HCT116 (cell line): ENCODE measurements at regions not wholly inside any gene's neighbourhood (a gene's known extent, or its start where the extent isn't known, plus 50 kb on each side); places are given as distances from the start of the nearest gene placed in this dataset.

ENCODE experiments used
- ATAC-seq: fragments of 200-7000 bp; cut with Tn5 transposase; 2 replicates; pipeline ENCODE4 v1.9.1; 2020; ENCODE audit warnings: mild to moderate bottlenecking, moderate library complexity
- BruUV-seq: library from RNA; stranded (reverse); fragments of 400-500 nt; replicated peaks from 2 replicates; lab custom pipeline; 2021; lab: Mats Ljungman, UMichigan
- CTCF ChIA-PET: fragments of 300-600 bp; sonication (Branson Sonifier 250); formaldehyde crosslinking; loops from one replicate; lab custom pipeline; 2021; ENCODE audit warnings: antibody characterized with exemption; lab: Charles Lee
- POLR2A ChIA-PET: fragments of 300-600, 350-600 bp; sonication (Branson Sonifier 250); formaldehyde crosslinking; loops from one replicate; lab custom pipeline; 2021; ENCODE audit warnings: antibody characterized with exemption; lab: Charles Lee
- RAD21 ChIA-PET, 2 experiments: fragments of 300-600 bp; sonication (Branson Sonifier 250); formaldehyde crosslinking; loops; one replicate each; lab custom pipeline; 2023; ENCODE audit warnings: low total read pairs in 2 of 2; ENCODE audit not compliant: uncharacterized antibody in 2 of 2, unreplicated experiment in 2 of 2, low non-redundant PET in 1 of 2; lab: Charles Lee
- DNase-seq: peaks from one replicate; pipeline ENCODE4 v3.0.0-alpha.2; 2010; ENCODE audit warnings: low read depth, low spot score
- H2AFZ ChIP-seq: fragments of 200-600 bp; shearing (Covaris generic), sonication (generic); 2 replicates; pipeline ENCODE4 v1.6.1; 2017; ENCODE audit warnings: low read depth, mixed run types, mixed read lengths, antibody characterized with exemption, low read length; ENCODE audit not compliant: poor library complexity, severe bottlenecking
- H3K27ac ChIP-seq: 2 replicates; pipeline ENCODE4 v1.5.1; 2012; ENCODE audit warnings: low read depth, low read length
- H3K27me3 ChIP-seq: fragments of 200-600 bp; sonication (generic); 2 replicates; pipeline ENCODE4 v1.6.1; 2016; ENCODE audit warnings: mixed run types, low read length, mixed read lengths; ENCODE audit not compliant: insufficient read depth
- H3K36me3 ChIP-seq, 2 experiments: fragments of 200-500 bp in 1 of 2; fragments of 200-600 bp in 1 of 2; sonication (Bioruptor generic) in 1 of 2; sonication (generic) in 1 of 2; 2 replicates each; pipeline versions ENCODE4 v1.5.1 to v1.6.1; 2014 to 2016; ENCODE audit warnings: low read length in 2 of 2, inconsistent platforms in 1 of 2, mixed read lengths in 1 of 2, mixed run types in 1 of 2; ENCODE audit not compliant: insufficient read depth in 2 of 2, control insufficient read depth in 1 of 2
- H3K4me1 ChIP-seq, 2 experiments: fragments of 200-600 bp in 1 of 2; sonication (generic) in 1 of 2; 2 replicates each; pipeline versions ENCODE4 v1.5.1 to v1.6.1; 2012 to 2017; ENCODE audit warnings: low read length in 2 of 2, inconsistent platforms in 1 of 2, mild to moderate bottlenecking in 1 of 2, mixed read lengths in 1 of 2, mixed run types in 1 of 2, moderate library complexity in 1 of 2; ENCODE audit not compliant: insufficient read depth in 2 of 2, control insufficient read depth in 1 of 2
- H3K4me2 ChIP-seq: fragments of 200-600 bp; sonication (generic); 2 replicates; pipeline ENCODE4 v1.6.1; 2017; ENCODE audit warnings: mixed run types, low read length, mixed read lengths
- H3K4me3 ChIP-seq, 2 experiments: fragments of 200-600 bp in 1 of 2; sonication (generic) in 1 of 2; replicated peaks in 1 of 2; 2 replicates each; pipeline ENCODE4 v1.5.1; 2011 to 2016; ENCODE audit warnings: low read length in 2 of 2, control low read depth in 1 of 2, low read depth in 1 of 2, mild to moderate bottlenecking in 1 of 2, mixed read lengths in 1 of 2, mixed run types in 1 of 2
- H3K79me2 ChIP-seq: fragments of 200-600 bp; sonication (generic); 2 replicates; pipeline ENCODE4 v1.6.1; 2017; ENCODE audit warnings: mild to moderate bottlenecking, mixed run types, low read length, moderate library complexity, mixed read lengths; ENCODE audit not compliant: insufficient read depth
- H3K9ac ChIP-seq: fragments of 200-600 bp; sonication (generic); 2 replicates; pipeline ENCODE4 v1.6.1; 2016; ENCODE audit warnings: low read length, mixed read lengths
- H3K9me2 ChIP-seq: fragments of 200-600 bp; sonication (generic), shearing (Covaris generic); 2 replicates; pipeline ENCODE4 v1.6.1; 2017; ENCODE audit warnings: mixed run types, mild to moderate bottlenecking, moderate library complexity; ENCODE audit not compliant: insufficient read depth
- H3K9me3 ChIP-seq, 2 experiments: fragments of 200-500 bp in 1 of 2; fragments of 200-600 bp in 1 of 2; sonication (Bioruptor generic) in 1 of 2; sonication (generic) in 1 of 2; 2 replicates each; pipeline ENCODE4 v1.6.1; 2014 to 2017; ENCODE audit warnings: low read length in 2 of 2, mixed read lengths in 2 of 2, inconsistent platforms in 1 of 2, low read depth in 1 of 2, mild to moderate bottlenecking in 1 of 2, mixed run types in 1 of 2, moderate library complexity in 1 of 2; ENCODE audit not compliant: control insufficient read depth in 1 of 2, insufficient read depth in 1 of 2
- H4K20me1 ChIP-seq: fragments of 200-600 bp; sonication (generic), shearing (Covaris generic); 2 replicates; pipeline ENCODE4 v1.6.1; 2017; ENCODE audit warnings: mixed run types, mild to moderate bottlenecking, moderate library complexity; ENCODE audit not compliant: insufficient read depth
- CBX3 ChIP-seq: IDR thresholded peaks from 2 replicates; pipeline ENCODE4 v1.6.1; 2012; ENCODE audit warnings: low read depth
- ELF1 ChIP-seq: IDR thresholded peaks from 2 replicates; pipeline ENCODE4 v1.6.1; 2012; ENCODE audit warnings: low read depth, borderline replicate concordance
- JUND ChIP-seq: IDR thresholded peaks from 2 replicates; pipeline ENCODE4 v1.6.1; 2012
- POLR2A ChIP-seq: IDR thresholded peaks from 2 replicates; pipeline ENCODE4 v1.7.0; 2011; ENCODE audit warnings: borderline replicate concordance; ENCODE audit not compliant: insufficient read depth, insufficient read length; ENCODE audit errors: extremely low read depth
- RAD21 ChIP-seq: IDR thresholded peaks from 2 replicates; pipeline ENCODE4 v1.6.1; 2012; ENCODE audit warnings: low read depth, mild to moderate bottlenecking
- REST ChIP-seq: IDR thresholded peaks from 2 replicates; pipeline ENCODE4 v1.6.1; 2012; ENCODE audit warnings: low read depth
- SIN3A ChIP-seq: IDR thresholded peaks from 2 replicates; pipeline ENCODE4 v1.6.1; 2012; ENCODE audit warnings: low read depth
- SP1 ChIP-seq: IDR thresholded peaks from 2 replicates; pipeline ENCODE4 v1.6.1; 2012; ENCODE audit warnings: low read depth
- SRF ChIP-seq: IDR thresholded peaks from 2 replicates; pipeline ENCODE4 v1.6.1; 2012; ENCODE audit warnings: low read depth
- intact Hi-C: fragments of 100-400 bp; cut with micrococcal nuclease; formaldehyde crosslinking; loops from 2 replicates; pipeline ENCODE4 v1.10.0; 2022
- TF ChIP-seq, protein P1 (sequence below): IDR thresholded peaks from 2 replicates; pipeline ENCODE4 v1.6.1; 2012
- TF ChIP-seq, protein P2 (sequence below), 3 experiments: fragments of 200-600 bp in 1 of 3; sonication (generic) in 1 of 3; IDR thresholded peaks in 2 of 3; conservative IDR thresholded peaks in 1 of 3; 2 replicates each; pipeline ENCODE4 v1.5.1; 2012 to 2017; ENCODE audit warnings: low read depth in 2 of 3, low read length in 2 of 3, antibody characterized with exemption in 1 of 3, borderline replicate concordance in 1 of 3, control low read depth in 1 of 3, mild to moderate bottlenecking in 1 of 3, mixed read lengths in 1 of 3, mixed run types in 1 of 3, moderate library complexity in 1 of 3; ENCODE audit not compliant: insufficient read depth in 1 of 3

DNA sequence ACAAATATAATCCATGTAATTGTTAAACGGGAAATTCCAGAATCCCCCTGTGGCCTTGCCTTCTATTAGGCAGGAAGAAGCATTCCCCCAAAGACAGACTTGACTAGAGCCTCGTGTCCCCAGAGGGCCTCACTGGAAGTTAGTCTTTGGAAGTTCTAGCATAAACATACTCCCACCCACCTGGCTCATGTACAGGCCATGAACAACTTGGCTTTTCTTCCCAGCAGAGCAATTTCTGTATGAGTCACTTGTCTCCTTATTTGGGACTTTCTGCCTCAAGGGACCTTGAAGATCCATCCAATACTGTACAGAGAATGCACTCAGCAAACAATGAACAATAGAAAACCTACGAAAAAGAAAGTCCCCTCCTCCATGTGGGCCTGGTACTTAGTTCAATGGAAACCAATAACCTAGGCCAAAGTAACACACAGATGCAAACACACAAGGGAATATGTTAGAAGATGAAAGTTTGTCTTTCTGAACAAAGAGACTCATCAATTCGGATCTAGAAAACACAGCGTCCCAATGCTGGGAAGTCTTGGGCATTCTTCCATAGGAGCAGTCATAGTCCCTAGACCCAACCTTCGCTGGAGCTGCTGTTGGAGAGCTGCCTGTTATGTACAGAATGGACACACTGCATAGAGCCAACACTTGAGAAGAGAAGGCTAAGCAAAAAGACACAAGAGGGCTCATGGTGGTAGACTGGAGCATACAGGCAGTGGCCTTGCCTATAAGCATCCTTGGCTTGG is 303.5 kb downstream of the HRH4 start:
- intact Hi-C loops = no loop called here
- DNase-seq (no peak), ATAC-seq (no peak)
- Histone ChIP-seq H3K27ac (no peak overlapping the region), H3K9ac (no peak overlapping the region), H3K79me2 (no peaks in the 10 kb centered on the region), H3K4me3 (no peak overlapping the region), H2AFZ (no peak overlapping the region), H3K36me3 (no peaks in the 10 kb centered on the region), H3K27me3 (no peaks in the 10 kb centered on the region), H3K9me2 (no peaks in the 10 kb centered on the region), H3K9me3 (no peaks in the 10 kb centered on the region), H4K20me1 (no peaks in the 10 kb centered on the region), H3K4me1 (no peaks in the 10 kb centered on the region), H3K4me2 (no peak overlapping the region)
- ChIA-PET RAD21 (no interaction called here), CTCF (no interaction called here), POLR2A (no interaction called here)
- TF ChIP-seq JUND = no peak
- TF ChIP-seq, protein P1, sequence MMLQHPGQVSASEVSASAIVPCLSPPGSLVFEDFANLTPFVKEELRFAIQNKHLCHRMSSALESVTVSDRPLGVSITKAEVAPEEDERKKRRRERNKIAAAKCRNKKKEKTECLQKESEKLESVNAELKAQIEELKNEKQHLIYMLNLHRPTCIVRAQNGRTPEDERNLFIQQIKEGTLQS = no peak
- TF ChIP-seq SIN3A = no peak
- TF ChIP-seq SP1 = no peak
- TF ChIP-seq SRF = no peak
- no peak for TF ChIP-seq RAD21
- no peak for TF ChIP-seq REST
- no peak for TF ChIP-seq ELF1
- no peak for TF ChIP-seq POLR2A
- no peak for TF ChIP-seq CBX3
- TF ChIP-seq, protein P2, sequence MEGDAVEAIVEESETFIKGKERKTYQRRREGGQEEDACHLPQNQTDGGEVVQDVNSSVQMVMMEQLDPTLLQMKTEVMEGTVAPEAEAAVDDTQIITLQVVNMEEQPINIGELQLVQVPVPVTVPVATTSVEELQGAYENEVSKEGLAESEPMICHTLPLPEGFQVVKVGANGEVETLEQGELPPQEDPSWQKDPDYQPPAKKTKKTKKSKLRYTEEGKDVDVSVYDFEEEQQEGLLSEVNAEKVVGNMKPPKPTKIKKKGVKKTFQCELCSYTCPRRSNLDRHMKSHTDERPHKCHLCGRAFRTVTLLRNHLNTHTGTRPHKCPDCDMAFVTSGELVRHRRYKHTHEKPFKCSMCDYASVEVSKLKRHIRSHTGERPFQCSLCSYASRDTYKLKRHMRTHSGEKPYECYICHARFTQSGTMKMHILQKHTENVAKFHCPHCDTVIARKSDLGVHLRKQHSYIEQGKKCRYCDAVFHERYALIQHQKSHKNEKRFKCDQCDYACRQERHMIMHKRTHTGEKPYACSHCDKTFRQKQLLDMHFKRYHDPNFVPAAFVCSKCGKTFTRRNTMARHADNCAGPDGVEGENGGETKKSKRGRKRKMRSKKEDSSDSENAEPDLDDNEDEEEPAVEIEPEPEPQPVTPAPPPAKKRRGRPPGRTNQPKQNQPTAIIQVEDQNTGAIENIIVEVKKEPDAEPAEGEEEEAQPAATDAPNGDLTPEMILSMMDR (IDR thresholded peaks at IDR 0.05 in 2 of 3, conservative IDR thresholded peaks at IDR 0.05 in 1 of 3; ENCODE audit: borderline replicate concordance in 1 of 3, insufficient read depth in 1 of 3, low read depth in 2 of 3, low read length in 2 of 3) = no peak
- BruUV-seq = no TSS peak
